Lower lobe of right lung (tissue), 2 donors: ENCODE measurements at regions not wholly inside any gene's neighbourhood (a gene's known extent, or its start where the extent isn't known, plus 50 kb on each side); places are given as distances from the start of the nearest gene placed in this dataset.
A peak's percentile ranks its signal among the peaks of the same experiment; 100 is the strongest.

ENCODE experiments used
- ATAC-seq, 2 donors: fragments of 200-7000 bp; cut with Tn5 transposase; one replicate each; pipeline ENCODE4 v1.9.1; 2020 to 2022; ENCODE audit warnings: mild to moderate bottlenecking in 2 of 2, moderate library complexity in 2 of 2
- DNase-seq: peaks from one replicate; pipeline ENCODE4 v3.0.0-alpha.2; 2020
- H3K27ac ChIP-seq: fragments of 200-600 bp; one replicate; pipeline ENCODE4 v1.8.0; 2022
- H3K27me3 ChIP-seq: fragments of 200-600 bp; one replicate; pipeline ENCODE4 v1.8.0; 2022; ENCODE audit warnings: low read depth
- H3K36me3 ChIP-seq: fragments of 200-600 bp; one replicate; pipeline ENCODE4 v1.8.0; 2022; ENCODE audit warnings: mild to moderate bottlenecking
- H3K4me1 ChIP-seq: fragments of 200-600 bp; one replicate; pipeline ENCODE4 v1.8.0; 2022
- H3K4me3 ChIP-seq: fragments of 200-600 bp; one replicate; pipeline ENCODE4 v1.8.0; 2022; ENCODE audit warnings: mild to moderate bottlenecking
- H3K9me3 ChIP-seq: fragments of 200-600 bp; one replicate; pipeline ENCODE4 v1.8.0; 2022
- CTCF ChIP-seq: fragments of 200-600 bp; IDR thresholded peaks from one replicate; pipeline ENCODE4 v1.8.0; 2022; ENCODE audit warnings: antibody characterized with exemption, mild to moderate bottlenecking
- intact Hi-C: fragments of 100-400 bp; cut with DNase I; formaldehyde crosslinking; loops from one replicate; pipeline ENCODE4 v1.11.0; 2022
- donor health status: DM: no; HTN: yes; CAD: no; lungs with severe emphysema.

DNA sequence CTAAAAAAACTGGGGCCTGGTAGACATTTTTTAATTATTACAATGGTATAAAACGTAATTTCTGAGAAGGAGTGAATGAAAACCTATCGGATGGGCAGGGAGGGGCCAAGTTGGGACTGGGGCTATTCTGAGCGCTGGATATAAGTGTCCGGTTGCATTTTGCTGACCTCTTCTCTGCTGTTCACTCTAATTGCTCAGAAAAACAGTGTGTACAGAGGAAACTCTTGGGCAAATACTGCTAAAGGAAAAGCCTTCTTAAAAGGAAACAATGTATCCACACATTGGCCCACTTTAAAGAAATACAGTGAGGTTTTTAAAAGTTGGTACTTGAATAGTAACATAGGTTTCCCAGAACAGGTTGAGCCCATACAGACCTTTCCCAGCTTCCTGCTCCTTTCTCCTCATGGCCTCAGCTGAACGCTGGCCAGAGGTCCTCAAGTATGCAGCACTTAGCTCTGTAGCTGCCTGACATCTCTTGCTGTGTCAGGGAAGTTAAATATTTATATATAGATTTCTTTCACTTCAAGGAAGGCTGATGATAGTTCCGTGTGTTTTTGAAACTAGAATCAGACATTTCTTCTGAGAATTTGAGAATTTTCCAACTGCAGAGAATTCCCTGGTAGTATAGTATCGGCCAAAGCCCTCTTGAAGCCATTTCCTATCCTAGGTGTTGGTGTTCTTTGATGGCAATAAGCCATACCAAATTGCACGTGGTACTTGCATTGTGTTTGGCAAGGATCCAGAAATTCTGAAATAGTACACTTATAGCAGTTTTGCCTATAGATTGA is 97.1 kb upstream of the SLC4A4 start:
- Histone ChIP-seq H3K27me3 (no peaks in the 10 kb centered on the region), H3K9me3 (no peaks in the 10 kb centered on the region), H3K36me3 (no peaks in the 10 kb centered on the region), H3K4me3 (no peak overlapping the region), H3K4me1 (peaks cover 19% of the 10 kb centered on the region), H3K27ac (no peak overlapping the region)
- no peak for TF ChIP-seq CTCF
- peak; percentile 67 for DNase-seq
- intact Hi-C loops: no loop called here
- peak; percentile 92 to 93 for ATAC-seq

GRCh38 chr4:71243091-71243833 is 95.6 kb upstream of the SLC4A4 start:
- DNase-seq (no peak), ATAC-seq (no peak)
- H3K4me3 ChIP-seq: no peak overlapping the region
- H3K27me3 ChIP-seq: no peaks in the 10 kb centered on the region
- no peaks in the 10 kb centered on the region for H3K36me3 ChIP-seq
- peaks cover 19% of the 10 kb centered on the region for H3K4me1 ChIP-seq
- no peak for TF ChIP-seq CTCF
- intact Hi-C loops: no loop called here
- no peak overlapping the region for H3K27ac ChIP-seq
- H3K9me3 ChIP-seq: no peaks in the 10 kb centered on the region

GRCh38 chr4:71247706-71248105 is 91.1 kb upstream of the SLC4A4 start:
- ATAC-seq (no peak), DNase-seq (no peak)
- no peaks in the 10 kb centered on the region for H3K4me1 ChIP-seq
- H3K9me3 ChIP-seq: no peaks in the 10 kb centered on the region
- H3K4me3 ChIP-seq: no peak overlapping the region
- H3K36me3 ChIP-seq: no peaks in the 10 kb centered on the region
- no peak for TF ChIP-seq CTCF
- no peaks in the 10 kb centered on the region for H3K27me3 ChIP-seq
- intact Hi-C loops: no loop called here
- H3K27ac ChIP-seq: no peak overlapping the region

DNA sequence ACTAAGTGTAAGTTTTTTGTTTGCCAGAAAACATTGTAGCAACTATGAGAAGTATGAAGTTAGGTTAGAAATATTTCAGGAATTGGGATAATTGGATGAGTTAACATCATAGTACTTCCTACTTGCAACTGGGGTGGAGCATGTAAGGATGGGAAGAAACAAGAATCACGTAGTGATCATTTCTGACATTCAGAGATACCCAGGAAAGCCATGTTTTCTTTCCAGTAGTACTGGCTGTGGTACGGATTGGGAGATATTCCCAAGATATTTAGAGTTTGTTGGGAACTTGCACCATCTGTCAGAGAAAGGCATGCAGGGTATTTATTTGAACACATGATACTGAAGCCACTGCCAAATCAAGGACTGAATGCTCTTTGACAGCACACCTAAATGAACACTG is 87.6 kb upstream of the SLC4A4 start:
- no peaks in the 10 kb centered on the region for H3K36me3 ChIP-seq
- H3K27me3 ChIP-seq: no peaks in the 10 kb centered on the region
- peaks cover 10% of the 10 kb centered on the region for H3K4me1 ChIP-seq
- ATAC-seq: no peak
- TF ChIP-seq CTCF: no peak
- H3K9me3 ChIP-seq: no peaks in the 10 kb centered on the region
- no peak overlapping the region for H3K4me3 ChIP-seq
- H3K27ac ChIP-seq: no peak overlapping the region
- no peak for DNase-seq
- intact Hi-C loops: no loop called here

DNA sequence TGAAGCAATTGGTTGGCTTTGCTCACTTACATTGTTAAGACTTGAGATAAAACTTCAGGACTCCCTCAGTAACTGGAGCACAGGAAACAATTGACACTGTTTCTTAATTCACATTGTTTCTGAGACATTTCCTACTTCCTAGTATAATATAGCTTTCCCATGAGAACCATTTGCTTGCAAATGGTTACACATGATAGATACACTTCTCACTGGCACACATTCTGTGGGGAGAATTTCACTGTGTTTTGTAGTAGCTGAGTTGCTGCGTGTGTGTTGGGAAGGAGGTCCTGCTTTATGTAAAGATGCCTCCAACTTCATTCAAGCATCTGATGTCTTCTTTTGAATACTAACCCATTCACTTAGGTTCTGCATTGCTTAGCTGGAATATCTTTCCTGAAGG is 85.3 kb upstream of the SLC4A4 start:
- Histone ChIP-seq H3K27me3 (no peaks in the 10 kb centered on the region), H3K27ac (no peak overlapping the region), H3K4me1 (peaks cover 10% of the 10 kb centered on the region), H3K9me3 (no peaks in the 10 kb centered on the region), H3K36me3 (no peaks in the 10 kb centered on the region), H3K4me3 (no peak overlapping the region)
- intact Hi-C loops: no loop called here
- ATAC-seq (no peak), DNase-seq (no peak)
- no peak for TF ChIP-seq CTCF
